Mucosa of descending colon (tissue), 3 donors: ENCODE measurements at regions not wholly inside any gene's neighbourhood (a gene's known extent, or its start where the extent isn't known, plus 50 kb on each side); places are given as distances from the start of the nearest gene placed in this dataset.

Experiments used
- ATAC-seq: fragments of 200-7000 bp; cut with Tn5 transposase; one replicate; pipeline ENCODE4 v1.9.1; 2020; ENCODE audit warnings: mild to moderate bottlenecking, moderate library complexity
- DNase-seq, 3 donors: peaks; one replicate each; pipeline ENCODE4 v3.0.0-alpha.2; 2020
- H3K36me3 ChIP-seq: fragments of 200-600 bp; one replicate; pipeline ENCODE4 v1.8.0; 2021; ENCODE audit warnings: low read depth, mild to moderate bottlenecking
- H3K4me1 ChIP-seq: fragments of 200-600 bp; one replicate; pipeline ENCODE4 v1.8.0; 2021; ENCODE audit warnings: low read depth, mild to moderate bottlenecking
- H3K4me3 ChIP-seq: fragments of 200-600 bp; one replicate; pipeline ENCODE4 v1.8.0; 2021; ENCODE audit warnings: mild to moderate bottlenecking
- H3K9me3 ChIP-seq: fragments of 200-600 bp; one replicate; pipeline ENCODE4 v1.8.0; 2021; ENCODE audit warnings: mild to moderate bottlenecking
- intact Hi-C, 2 donors: fragments of 100-400 bp; cut with DNase I in 1 of 2; cut with micrococcal nuclease in 1 of 2; formaldehyde crosslinking; loops; one replicate each; pipeline versions ENCODE4 v1.11.0 to v1.11.1; 2022; cut with DNase I, micrococcal nuclease
- TF ChIP-seq, protein P1 (sequence below): fragments of 200-600 bp; IDR thresholded peaks from one replicate; pipeline ENCODE4 v1.8.0; 2022; ENCODE audit warnings: antibody characterized with exemption, mild to moderate bottlenecking
- donor health status: DM: no; HTN: no; CAD: no; lungs with moderate emphysema.
- donor health status: DM: no; HTN: no; CAD: no.
- donor health status: DM: no; HTN: yes; CAD: no.

DNA sequence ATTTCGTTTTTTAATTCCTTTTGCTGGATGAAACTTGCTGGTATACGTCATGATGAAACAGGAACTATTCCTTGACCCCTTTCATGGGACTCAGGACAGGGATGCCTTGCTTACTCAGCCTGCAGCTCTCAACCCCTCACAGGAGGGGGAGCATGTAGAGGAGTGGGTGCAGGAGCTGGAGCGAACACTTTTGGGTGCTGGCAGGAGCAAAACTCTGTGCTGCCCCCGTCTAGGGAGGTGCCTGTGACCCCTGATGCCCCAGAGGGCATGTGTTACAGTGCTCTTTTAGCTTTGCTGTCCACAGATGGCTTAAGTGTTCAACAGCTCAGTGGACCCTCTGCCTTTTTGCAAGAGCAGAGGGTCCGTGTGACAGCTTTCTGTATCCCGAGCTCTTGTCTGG, 56.8 kb upstream of the TEX13C start:
- no peaks in the 10 kb centered on the region for H3K36me3 ChIP-seq
- intact Hi-C loops, result no loop called here
- H3K4me3 ChIP-seq, result no peak overlapping the region
- no peak for DNase-seq
- H3K4me1 ChIP-seq, result no peaks in the 10 kb centered on the region
- peaks cover 9% of the 10 kb centered on the region for H3K9me3 ChIP-seq
- TF ChIP-seq, protein P1, sequence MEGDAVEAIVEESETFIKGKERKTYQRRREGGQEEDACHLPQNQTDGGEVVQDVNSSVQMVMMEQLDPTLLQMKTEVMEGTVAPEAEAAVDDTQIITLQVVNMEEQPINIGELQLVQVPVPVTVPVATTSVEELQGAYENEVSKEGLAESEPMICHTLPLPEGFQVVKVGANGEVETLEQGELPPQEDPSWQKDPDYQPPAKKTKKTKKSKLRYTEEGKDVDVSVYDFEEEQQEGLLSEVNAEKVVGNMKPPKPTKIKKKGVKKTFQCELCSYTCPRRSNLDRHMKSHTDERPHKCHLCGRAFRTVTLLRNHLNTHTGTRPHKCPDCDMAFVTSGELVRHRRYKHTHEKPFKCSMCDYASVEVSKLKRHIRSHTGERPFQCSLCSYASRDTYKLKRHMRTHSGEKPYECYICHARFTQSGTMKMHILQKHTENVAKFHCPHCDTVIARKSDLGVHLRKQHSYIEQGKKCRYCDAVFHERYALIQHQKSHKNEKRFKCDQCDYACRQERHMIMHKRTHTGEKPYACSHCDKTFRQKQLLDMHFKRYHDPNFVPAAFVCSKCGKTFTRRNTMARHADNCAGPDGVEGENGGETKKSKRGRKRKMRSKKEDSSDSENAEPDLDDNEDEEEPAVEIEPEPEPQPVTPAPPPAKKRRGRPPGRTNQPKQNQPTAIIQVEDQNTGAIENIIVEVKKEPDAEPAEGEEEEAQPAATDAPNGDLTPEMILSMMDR, result no peak
- no peak for ATAC-seq

DNA sequence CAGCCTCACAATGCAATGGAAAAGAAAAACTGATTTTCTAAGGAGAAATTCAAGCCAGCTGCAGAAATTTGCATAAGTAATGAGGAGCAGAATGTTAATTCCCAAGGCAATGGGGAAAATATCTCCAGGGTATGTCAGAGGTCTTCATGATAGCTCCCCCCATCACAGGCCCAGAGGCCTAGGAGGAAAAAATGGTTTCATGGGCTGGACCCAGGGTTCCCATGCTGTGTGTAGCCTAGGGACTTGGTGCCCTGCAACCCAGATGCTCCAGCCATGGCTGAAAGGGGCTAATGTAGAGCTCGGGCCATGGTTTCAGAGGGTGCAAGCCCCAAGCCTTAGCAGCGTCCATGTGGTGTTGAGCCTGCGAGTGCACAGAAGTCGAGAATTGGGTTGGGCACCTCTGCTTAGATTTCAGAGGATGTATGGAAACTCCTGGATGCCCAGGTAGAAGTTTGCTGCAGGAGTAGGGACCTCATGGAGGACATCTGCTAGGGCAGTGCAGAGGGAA, 53.5 kb upstream of the TEX13C start:
- ATAC-seq (no peak), DNase-seq (no peak)
- intact Hi-C loops, result no loop called here
- TF ChIP-seq, protein P1, result no peak
- H3K4me1 ChIP-seq, result no peaks in the 10 kb centered on the region
- H3K4me3 ChIP-seq, result no peak overlapping the region
- no peaks in the 10 kb centered on the region for H3K36me3 ChIP-seq
- H3K9me3 ChIP-seq, result peaks cover 9% of the 10 kb centered on the region
